Trophoblast cell (in vitro differentiated cells and primary cell): ENCODE measurements at regions not wholly inside any gene's neighbourhood (a gene's known extent, or its start where the extent isn't known, plus 50 kb on each side); places are given as distances from the start of the nearest gene placed in this dataset.

Experiments
- DNase-seq, 2 donors: peaks; one replicate each; pipeline ENCODE4 v3.0.0-alpha.2; 2016
- H2AFZ ChIP-seq: 2 replicates; pipeline ENCODE4 v1.6.1; 2013; ENCODE audit warnings: low read length, moderate library complexity, mild to moderate bottlenecking; ENCODE audit not compliant: insufficient read depth, poor library complexity
- H2AK5ac ChIP-seq: 2 replicates; pipeline ENCODE4 v1.6.1; 2013; ENCODE audit warnings: mild to moderate bottlenecking, low read length
- H2BK120ac ChIP-seq: 2 replicates; pipeline ENCODE4 v1.6.1; 2013; ENCODE audit warnings: low read length, mild to moderate bottlenecking, moderate library complexity; ENCODE audit not compliant: insufficient read depth, poor library complexity
- H2BK12ac ChIP-seq: 2 replicates; pipeline ENCODE4 v1.6.1; 2013; ENCODE audit warnings: mild to moderate bottlenecking, low read length, moderate library complexity
- H2BK5ac ChIP-seq: 2 replicates; pipeline ENCODE4 v1.6.1; 2013; ENCODE audit warnings: low read length, low read depth, moderate library complexity, mild to moderate bottlenecking; ENCODE audit not compliant: poor library complexity
- H3K14ac ChIP-seq: 2 replicates; pipeline ENCODE4 v1.6.1; 2013; ENCODE audit warnings: mild to moderate bottlenecking, low read length
- H3K18ac ChIP-seq: 2 replicates; pipeline ENCODE4 v1.6.1; 2013; ENCODE audit warnings: mild to moderate bottlenecking, low read length
- H3K23ac ChIP-seq: 2 replicates; pipeline ENCODE4 v1.6.1; 2013; ENCODE audit warnings: low read length
- H3K27ac ChIP-seq: 2 replicates; pipeline ENCODE4 v1.5.1; 2013; ENCODE audit warnings: low read depth, mild to moderate bottlenecking, inconsistent platforms, low read length, moderate library complexity
- H3K27me3 ChIP-seq: 2 replicates; pipeline ENCODE4 v1.6.1; 2013; ENCODE audit warnings: inconsistent platforms, mild to moderate bottlenecking, low read length, moderate library complexity; ENCODE audit not compliant: insufficient read depth
- H3K36me3 ChIP-seq, 2 experiments: 1 replicate in 1 of 2; 2 replicates in 1 of 2; pipeline ENCODE4 v1.6.1; 2013; ENCODE audit warnings: low read length in 2 of 2, mild to moderate bottlenecking in 2 of 2, moderate library complexity in 1 of 2; ENCODE audit not compliant: insufficient read depth in 2 of 2, control insufficient read depth in 1 of 2
- H3K4ac ChIP-seq: 2 replicates; pipeline ENCODE4 v1.6.1; 2013; ENCODE audit warnings: low read depth, mild to moderate bottlenecking, low read length, moderate library complexity
- H3K4me1 ChIP-seq, 2 experiments: 1 replicate in 1 of 2; 2 replicates in 1 of 2; pipeline ENCODE4 v1.6.1; 2013; ENCODE audit warnings: low read length in 2 of 2, mild to moderate bottlenecking in 2 of 2, moderate library complexity in 1 of 2; ENCODE audit not compliant: insufficient read depth in 2 of 2, control insufficient read depth in 1 of 2
- H3K4me2 ChIP-seq: 2 replicates; pipeline ENCODE4 v1.6.1; 2013; ENCODE audit warnings: inconsistent platforms, mild to moderate bottlenecking, low read length, moderate library complexity
- H3K4me3 ChIP-seq: 2 replicates; pipeline ENCODE4 v1.5.1; 2013; ENCODE audit warnings: mild to moderate bottlenecking, low read depth, low read length, inconsistent platforms
- H3K79me1 ChIP-seq: one replicate; pipeline ENCODE4 v1.6.1; 2013; ENCODE audit warnings: low read length
- H3K79me2 ChIP-seq: 2 replicates; pipeline ENCODE4 v1.6.1; 2013; ENCODE audit warnings: low read length, mild to moderate bottlenecking; ENCODE audit not compliant: control insufficient read depth, insufficient read depth, poor library complexity
- H3K9ac ChIP-seq: 2 replicates; pipeline ENCODE4 v1.6.1; 2013; ENCODE audit warnings: mild to moderate bottlenecking, low read length
- H3K9me3 ChIP-seq: 2 replicates; pipeline ENCODE4 v1.6.1; 2013; ENCODE audit warnings: low read depth, mild to moderate bottlenecking, control low read depth, inconsistent platforms, low read length; ENCODE audit not compliant: insufficient read depth
- H4K12ac ChIP-seq: 2 replicates; pipeline ENCODE4 v1.6.1; 2013; ENCODE audit warnings: low read depth, mild to moderate bottlenecking, low read length, moderate library complexity
- H4K8ac ChIP-seq: 2 replicates; pipeline ENCODE4 v1.6.1; 2013; ENCODE audit warnings: low read depth, mild to moderate bottlenecking, low read length, moderate library complexity
- H4K91ac ChIP-seq: one replicate; pipeline ENCODE4 v1.6.1; 2013; ENCODE audit warnings: low read depth, mild to moderate bottlenecking, low read length, moderate library complexity
- WGBS: extraction: QIAGEN DNeasy Blood & Tissue Kit; methylation state at CpG from one replicate; pipeline ENCODE4 v1.1.7; 2013; ENCODE audit warnings: missing lambda C conversion rate; ENCODE audit not compliant: insufficient read length, insufficient coverage; ENCODE audit errors: extremely low coverage; 5-methylcytosine and 5-hydroxymethylcytosine counted together

- no peaks in the 10 kb centered on the region for H3K79me1 ChIP-seq
- H2BK120ac ChIP-seq, result no peak overlapping the region
- H3K36me3 ChIP-seq, result no peaks in the 10 kb centered on the region
- H3K27me3 ChIP-seq, result no peaks in the 10 kb centered on the region
- H3K79me2 ChIP-seq, result no peaks in the 10 kb centered on the region
- H3K4ac ChIP-seq, result no peak overlapping the region
- no peak overlapping the region for H2BK12ac ChIP-seq
- no peak overlapping the region for H3K4me2 ChIP-seq
- H3K27ac ChIP-seq, result no peak overlapping the region
- no peak overlapping the region for H4K91ac ChIP-seq
- no peak overlapping the region for H3K14ac ChIP-seq
- no peak overlapping the region for H3K4me3 ChIP-seq
- no peak overlapping the region for H3K18ac ChIP-seq
- no peak overlapping the region for H3K23ac ChIP-seq
- no peak overlapping the region for H3K9ac ChIP-seq
- no peak overlapping the region for H4K12ac ChIP-seq
- no peak overlapping the region for H2AK5ac ChIP-seq
- no peaks in the 10 kb centered on the region for H3K9me3 ChIP-seq
- H4K8ac ChIP-seq, result no peak overlapping the region
- H3K4me1 ChIP-seq, result peaks cover 2 to 5% of the 10 kb centered on the region in 2 experiments
- H2AFZ ChIP-seq, result no peak overlapping the region
- H2BK5ac ChIP-seq, result no peak overlapping the region
- no CpG with 5 or more reads among the region's 4 CpGs for WGBS
- DNase-seq, result no peak
Observed at GRCh38 chr14:88981948-88982347, 157.5 kb downstream of the TTC8 start.

GRCh38 chr14:88983755-88984154 is 159.3 kb downstream of the TTC8 start:
- WGBS, result no CpG with 5 or more reads among the region's 4 CpGs
- Histone ChIP-seq H4K12ac (no peak overlapping the region), H2AFZ (no peak overlapping the region), H3K9me3 (no peaks in the 10 kb centered on the region), H3K27me3 (no peaks in the 10 kb centered on the region), H3K9ac (no peak overlapping the region), H3K4ac (no peak overlapping the region), H3K4me2 (no peak overlapping the region), H3K27ac (no peak overlapping the region), H4K91ac (no peak overlapping the region), H2BK12ac (no peak overlapping the region), H3K4me1 (peaks cover 2 to 5% of the 10 kb centered on the region in 2 experiments), H4K8ac (no peak overlapping the region), H2AK5ac (no peak overlapping the region), H3K4me3 (no peak overlapping the region), H3K79me1 (no peaks in the 10 kb centered on the region), H2BK5ac (no peak overlapping the region), H3K18ac (no peak overlapping the region), H3K36me3 (no peaks in the 10 kb centered on the region), H3K23ac (no peak overlapping the region), H3K79me2 (no peaks in the 10 kb centered on the region), H2BK120ac (no peak overlapping the region), H3K14ac (no peak overlapping the region)
- peak; percentile 52 to 76 for DNase-seq

- no peak overlapping the region for H2BK120ac ChIP-seq
- DNase-seq, result no peak
- H3K4me2 ChIP-seq, result no peak overlapping the region
- no peak overlapping the region for H3K4ac ChIP-seq
- H4K8ac ChIP-seq, result no peak overlapping the region
- no peak overlapping the region for H4K91ac ChIP-seq
- no peak overlapping the region for H3K9ac ChIP-seq
- no peaks in the 10 kb centered on the region for H3K36me3 ChIP-seq
- H3K27ac ChIP-seq, result no peak overlapping the region
- H2BK5ac ChIP-seq, result no peak overlapping the region
- no peak overlapping the region for H2AK5ac ChIP-seq
- no CpG with 5 or more reads among the region's 1 CpG for WGBS
- H3K79me2 ChIP-seq, result no peaks in the 10 kb centered on the region
- no peak overlapping the region for H3K14ac ChIP-seq
- no peaks in the 10 kb centered on the region for H3K27me3 ChIP-seq
- H2BK12ac ChIP-seq, result no peak overlapping the region
- no peak overlapping the region for H3K23ac ChIP-seq
- H3K79me1 ChIP-seq, result no peaks in the 10 kb centered on the region
- no peak overlapping the region for H4K12ac ChIP-seq
- no peaks in the 10 kb centered on the region for H3K9me3 ChIP-seq
- H2AFZ ChIP-seq, result no peak overlapping the region
- no peak overlapping the region for H3K4me3 ChIP-seq
- no peak overlapping the region for H3K18ac ChIP-seq
- peaks cover 2 to 5% of the 10 kb centered on the region in 2 experiments for H3K4me1 ChIP-seq
Observed at GRCh38 chr14:88985654-88986053, 161.2 kb downstream of the TTC8 start.

GRCh38 chr14:88986146-88986841 is 161.8 kb downstream of the TTC8 start:
- Histone ChIP-seq H3K36me3 (no peaks in the 10 kb centered on the region), H3K79me2 (no peaks in the 10 kb centered on the region), H3K9me3 (no peaks in the 10 kb centered on the region), H3K14ac (no peak overlapping the region), H3K9ac (no peak overlapping the region), H3K4me2 (no peak overlapping the region), H3K23ac (no peak overlapping the region), H3K18ac (no peak overlapping the region), H4K91ac (no peak overlapping the region), H3K4ac (no peak overlapping the region), H3K4me1 (peaks cover 2 to 5% of the 10 kb centered on the region in 2 experiments), H2BK5ac (no peak overlapping the region), H2BK120ac (no peak overlapping the region), H2AK5ac (no peak overlapping the region), H4K12ac (no peak overlapping the region), H3K27me3 (no peaks in the 10 kb centered on the region), H2AFZ (no peak overlapping the region), H3K79me1 (no peaks in the 10 kb centered on the region), H4K8ac (no peak overlapping the region), H3K4me3 (no peak overlapping the region), H2BK12ac (no peak overlapping the region), H3K27ac (no peak overlapping the region)
- no CpG with 5 or more reads among the region's 11 CpGs for WGBS
- no peak for DNase-seq
